Erythroblast (primary cell): ENCODE measurements at regions not wholly inside any gene's neighbourhood (a gene's known extent, or its start where the extent isn't known, plus 50 kb on each side); places are given as distances from the start of the nearest gene placed in this dataset.

ENCODE experiments used
- GATA1 ChIP-seq: IDR thresholded peaks from 2 replicates; pipeline ENCODE4 v1.6.1; 2011; ENCODE audit warnings: low read depth, mild to moderate bottlenecking, control low read depth, low read length, moderate library complexity
- POLR2A ChIP-seq: IDR thresholded peaks from 2 replicates; pipeline ENCODE4 v1.6.1; 2011; ENCODE audit warnings: mild to moderate bottlenecking, low read length

- TF ChIP-seq POLR2A: no peak
- TF ChIP-seq GATA1: no peak
Observed at GRCh38 chr2:15799432-15799827, 140.9 kb upstream of the MYCN start.
